GM18907 (cell line): ENCODE measurements at regions not wholly inside any gene's neighbourhood (a gene's known extent, or its start where the extent isn't known, plus 50 kb on each side); places are given as distances from the start of the nearest gene placed in this dataset.

Experiments
- ATAC-seq: cut with Tn5 transposase; IDR thresholded peaks from one replicate; pipeline ENCODE4 v1.9.1; 2021; ENCODE audit warnings: mild to moderate bottlenecking, moderate library complexity; ENCODE audit not compliant: unreplicated experiment

DNA sequence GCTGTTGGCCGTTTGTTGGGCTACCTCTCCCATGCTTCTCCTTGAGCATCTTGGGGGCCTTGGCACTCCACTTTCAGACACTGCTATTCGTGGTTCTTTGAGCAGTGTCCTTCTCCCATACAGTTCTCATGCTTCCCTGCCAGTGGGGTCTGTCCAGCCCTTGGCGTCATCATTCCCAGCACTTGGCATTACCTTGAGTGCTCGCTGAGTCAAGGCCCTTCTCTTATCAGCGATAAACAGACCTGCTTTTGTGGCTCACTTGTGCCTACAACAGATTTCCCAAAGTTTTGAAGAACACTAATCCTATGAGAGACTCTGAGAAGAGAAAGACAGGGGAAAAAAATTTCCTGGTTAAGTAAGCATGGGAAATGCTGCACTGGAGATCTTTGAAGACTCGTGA is 85.3 kb downstream of the NOC3L start:
- ATAC-seq, result no peak

DNA sequence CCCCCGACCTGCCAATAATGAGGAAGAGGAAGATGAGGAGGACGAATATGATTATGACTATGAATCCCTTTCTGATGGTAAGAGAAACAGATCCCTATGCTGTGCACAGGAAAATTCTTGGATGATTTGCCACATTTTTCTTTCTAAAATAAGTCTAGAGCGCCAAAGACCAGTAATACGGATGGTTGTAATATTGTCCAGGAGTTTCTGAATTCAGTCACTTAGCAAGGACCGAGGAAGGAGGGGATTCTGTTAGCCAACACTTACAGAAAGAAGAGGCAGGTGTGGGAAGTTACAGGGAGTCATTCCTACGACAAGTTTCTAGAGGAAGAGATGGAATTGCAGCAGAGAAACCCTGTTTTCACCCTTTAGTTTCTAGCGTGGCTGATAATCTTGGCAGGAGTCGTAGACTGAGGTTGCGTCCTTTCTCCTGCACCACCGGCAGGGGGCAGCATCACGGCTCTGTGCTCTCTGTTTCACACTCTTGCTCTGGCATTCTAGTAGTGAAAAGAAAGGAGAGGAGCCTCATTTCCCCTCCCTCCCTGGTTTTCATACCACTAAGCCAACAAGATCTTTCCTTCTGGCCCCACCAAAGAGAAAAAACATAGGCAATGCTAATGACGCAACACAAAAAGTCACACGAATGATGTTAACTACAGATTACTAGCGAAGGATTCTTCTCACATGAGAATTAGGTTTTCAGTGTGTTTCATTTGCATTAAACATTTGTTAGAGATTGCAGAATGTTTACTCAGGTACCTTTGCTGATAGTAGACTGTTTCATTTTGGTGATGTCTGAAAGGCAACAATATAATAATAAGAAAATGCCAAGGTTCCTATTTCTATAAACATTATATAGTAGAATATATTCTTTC is 82.7 kb downstream of the NOC3L start:
- ATAC-seq, result peak; percentile 83

DNA sequence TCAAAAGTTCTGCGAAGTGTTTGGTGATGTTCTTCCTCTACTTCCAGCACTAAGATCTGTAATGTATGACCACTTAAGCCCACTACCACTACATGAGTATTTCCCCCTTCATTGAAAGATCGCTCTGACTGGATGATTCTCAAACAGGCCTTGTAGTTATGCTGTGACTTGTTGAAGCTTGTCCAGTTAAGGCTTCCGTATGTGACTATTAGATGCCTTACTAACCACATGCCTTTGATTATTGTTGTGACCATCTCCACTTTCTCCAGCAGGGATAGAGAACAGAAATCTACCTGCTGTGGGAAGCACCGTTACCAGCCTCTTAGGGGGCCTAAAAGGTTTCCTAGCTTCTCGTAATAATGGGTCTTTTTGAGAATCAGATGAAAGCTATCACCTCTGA is 81.1 kb downstream of the NOC3L start:
- ATAC-seq, result no peak

- ATAC-seq, result no peak
These were observed 80.4 kb downstream of the NOC3L start for GRCh38 chr10:94282369-94282768.
